EH (cell line): ENCODE measurements at regions not wholly inside any gene's neighbourhood (a gene's known extent, or its start where the extent isn't known, plus 50 kb on each side); places are given as distances from the start of the nearest gene placed in this dataset.
"Not testable (repeated sequence)": the region's sequence is repeated elsewhere in the genome, so short reads cannot be mapped to it uniquely, and the experiment has no call there.

Experiments used
- DNase-seq: peaks from one replicate; pipeline ENCODE4 v3.0.0-alpha.2; 2015; ENCODE audit warnings: low read depth

DNA sequence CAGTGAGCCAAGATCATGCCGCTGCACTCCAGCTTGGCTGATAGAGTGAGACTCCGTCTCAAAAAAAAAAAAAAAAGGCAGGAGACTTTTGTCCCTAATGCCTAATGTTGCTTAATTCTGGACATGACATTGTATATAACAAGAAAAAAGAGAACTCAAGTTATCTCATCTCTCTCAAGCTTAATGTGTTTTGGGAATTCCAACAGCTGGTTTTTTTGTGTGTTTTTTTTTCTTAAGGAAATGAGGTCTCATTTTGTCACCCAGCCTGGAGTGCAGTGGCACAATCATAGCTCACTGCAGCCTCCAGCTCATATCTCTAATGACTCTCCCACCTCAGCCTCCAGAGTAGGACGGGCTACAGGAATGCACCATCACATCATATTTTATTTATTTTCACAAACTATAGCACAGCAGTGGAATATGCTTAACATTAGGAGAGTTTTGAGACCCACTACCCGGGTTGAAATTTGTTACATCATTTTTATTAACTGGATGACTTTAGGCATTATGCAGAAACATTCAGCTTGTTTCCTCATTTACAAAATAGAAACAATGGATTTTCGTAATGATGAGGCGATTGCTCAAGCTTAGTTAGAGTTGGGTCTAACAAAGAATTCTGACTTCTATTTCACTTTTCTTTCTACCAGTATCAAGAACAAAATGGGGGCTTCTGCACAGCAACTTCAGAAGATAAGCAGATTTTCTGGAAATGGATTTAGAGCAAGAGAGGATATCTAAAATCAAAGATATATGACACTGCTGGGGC, 104.1 kb upstream of the BTN3A2 start:
- DNase-seq, result no peak

DNA sequence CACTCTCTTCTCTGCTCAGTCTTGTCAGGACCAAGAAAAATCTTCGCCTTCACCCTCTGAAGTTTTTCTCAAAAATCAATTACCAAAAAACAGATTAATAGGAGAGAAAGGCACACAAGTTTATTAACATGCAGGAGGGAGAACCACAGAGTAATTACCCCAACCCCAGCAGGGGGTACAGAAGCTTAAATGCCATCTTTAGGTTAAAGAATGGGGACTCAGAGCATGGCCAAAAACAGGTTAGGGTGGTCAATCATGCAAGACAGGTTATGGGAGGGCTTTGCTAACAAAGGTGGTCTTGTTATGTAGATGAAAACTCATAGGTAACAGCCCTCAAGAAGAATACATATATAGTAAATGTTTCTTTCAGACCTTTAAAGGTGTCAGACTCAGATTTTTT, 100.5 kb upstream of the BTN3A2 start:
- DNase-seq, result no peak

DNA sequence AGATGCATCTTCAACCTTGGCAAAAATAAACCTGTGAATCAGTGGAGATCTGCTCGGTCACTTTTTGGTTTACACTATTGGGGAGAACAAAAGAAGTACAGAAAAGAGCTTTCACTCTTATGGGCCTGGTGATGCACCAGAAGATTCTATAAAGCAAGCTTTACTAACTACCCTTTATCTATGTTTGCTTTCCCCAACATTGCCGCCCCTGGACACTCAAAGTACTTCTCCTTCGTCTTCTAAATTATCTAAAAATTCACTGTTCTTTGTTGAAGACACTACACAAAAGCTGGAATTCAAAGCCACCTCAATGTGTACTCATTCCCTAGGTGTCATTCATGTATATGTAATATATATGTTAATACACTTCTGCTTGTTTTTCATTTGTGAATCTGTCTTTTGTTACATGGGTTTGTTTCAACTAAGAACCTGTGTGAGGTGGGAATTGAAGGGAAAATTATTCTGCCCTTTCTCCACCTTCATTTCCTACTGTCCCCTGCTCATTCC, 97.9 kb upstream of the BTN3A2 start:
- no peak for DNase-seq

DNA sequence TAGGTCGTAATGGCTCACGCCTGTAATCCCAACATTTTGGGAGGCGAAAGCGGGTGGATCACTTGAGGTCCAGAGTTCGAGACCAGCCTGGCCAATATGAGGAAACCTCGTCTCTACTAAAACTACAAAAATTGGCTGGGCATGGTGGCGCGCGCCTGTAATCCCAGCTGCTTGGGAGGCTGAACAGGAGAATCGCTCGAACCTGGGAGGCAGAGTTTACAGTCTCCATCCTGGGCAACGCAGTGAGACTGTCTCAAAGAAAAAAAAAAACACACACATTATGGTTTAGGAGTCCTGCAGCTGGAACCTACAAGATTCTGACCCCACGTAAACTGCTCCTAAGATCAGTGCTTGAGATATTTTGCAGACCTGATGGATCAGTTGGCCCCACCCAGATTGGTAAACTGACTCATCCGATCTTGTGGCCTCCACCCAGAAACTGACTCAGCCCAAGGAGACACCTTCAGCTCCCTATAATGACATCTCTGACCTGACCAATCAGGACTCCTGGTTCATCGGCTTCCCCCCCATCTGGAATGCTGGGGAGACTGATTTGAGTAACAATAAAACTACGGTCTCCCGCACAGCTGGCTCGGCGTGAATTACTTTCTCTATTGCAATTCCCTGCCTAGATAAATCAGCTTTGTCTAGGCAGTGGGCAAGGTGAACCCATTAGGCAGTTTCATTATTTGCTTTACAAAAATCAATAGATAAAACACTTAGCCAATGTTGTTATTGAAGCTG, 96.2 kb upstream of the BTN3A2 start:
- peak; percentile 58 for DNase-seq

DNA sequence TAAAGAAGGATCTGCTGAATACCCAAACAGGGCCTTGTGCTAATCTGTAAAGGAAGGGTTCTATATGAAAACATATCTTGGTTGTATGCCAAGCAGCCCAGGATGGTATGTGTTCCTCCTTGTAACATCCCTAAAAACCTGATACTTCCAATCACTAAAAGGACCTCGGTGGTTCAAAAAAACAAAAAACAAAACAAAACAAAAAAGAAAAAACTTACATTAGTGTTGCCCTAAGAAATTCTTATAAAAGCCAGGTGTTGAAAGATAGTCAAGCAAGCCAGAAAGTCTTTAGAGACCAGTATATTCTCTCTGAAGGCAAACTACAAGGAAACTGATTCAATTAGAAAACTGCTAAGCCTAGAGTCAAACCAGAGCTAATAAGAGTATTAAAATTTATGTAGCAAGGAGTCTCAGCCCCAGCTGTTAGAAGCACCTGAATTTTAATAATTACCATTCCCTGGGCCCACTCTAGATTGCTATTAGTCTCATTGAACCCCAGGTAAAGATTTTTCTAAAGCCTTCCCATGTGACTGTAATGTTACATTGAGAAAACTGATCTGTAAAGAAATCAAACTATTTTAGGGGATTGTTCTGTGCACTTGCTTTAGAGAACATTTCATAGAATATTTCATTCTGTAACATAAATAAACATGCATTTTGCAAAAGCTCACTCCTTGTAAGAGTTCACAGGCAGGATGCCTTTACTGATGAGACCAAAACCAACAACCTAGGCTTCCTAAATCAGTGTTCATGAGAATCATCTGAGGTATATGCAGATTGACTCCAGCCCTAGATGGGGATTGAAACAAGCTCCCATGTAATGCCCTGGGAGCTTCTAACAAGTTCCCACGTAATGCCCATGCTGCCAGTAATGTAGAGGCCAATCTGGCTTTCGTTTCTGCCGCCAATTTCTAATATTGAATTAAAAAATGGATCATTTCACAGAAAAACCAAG, 95.2 kb upstream of the BTN3A2 start:
- peak; percentile 40 for DNase-seq

DNA sequence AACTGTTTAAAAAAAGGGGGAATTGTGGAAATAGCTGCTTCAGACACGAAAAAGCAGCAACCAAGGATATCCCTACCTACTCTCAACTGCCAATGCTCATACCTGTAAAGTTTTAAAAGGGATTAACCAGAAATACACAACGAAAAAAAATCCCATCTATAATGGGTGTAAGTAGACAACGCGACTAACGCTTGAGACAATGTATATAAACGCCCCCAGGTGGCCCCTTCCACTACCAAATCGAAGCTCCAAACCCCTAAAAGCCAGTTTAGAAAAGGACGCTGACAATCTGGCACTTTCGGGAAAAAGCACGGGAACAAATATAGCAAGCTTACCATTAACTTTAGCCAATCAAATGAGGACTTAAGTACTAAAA, 94.5 kb upstream of the BTN3A2 start:
- no peak for DNase-seq

DNA sequence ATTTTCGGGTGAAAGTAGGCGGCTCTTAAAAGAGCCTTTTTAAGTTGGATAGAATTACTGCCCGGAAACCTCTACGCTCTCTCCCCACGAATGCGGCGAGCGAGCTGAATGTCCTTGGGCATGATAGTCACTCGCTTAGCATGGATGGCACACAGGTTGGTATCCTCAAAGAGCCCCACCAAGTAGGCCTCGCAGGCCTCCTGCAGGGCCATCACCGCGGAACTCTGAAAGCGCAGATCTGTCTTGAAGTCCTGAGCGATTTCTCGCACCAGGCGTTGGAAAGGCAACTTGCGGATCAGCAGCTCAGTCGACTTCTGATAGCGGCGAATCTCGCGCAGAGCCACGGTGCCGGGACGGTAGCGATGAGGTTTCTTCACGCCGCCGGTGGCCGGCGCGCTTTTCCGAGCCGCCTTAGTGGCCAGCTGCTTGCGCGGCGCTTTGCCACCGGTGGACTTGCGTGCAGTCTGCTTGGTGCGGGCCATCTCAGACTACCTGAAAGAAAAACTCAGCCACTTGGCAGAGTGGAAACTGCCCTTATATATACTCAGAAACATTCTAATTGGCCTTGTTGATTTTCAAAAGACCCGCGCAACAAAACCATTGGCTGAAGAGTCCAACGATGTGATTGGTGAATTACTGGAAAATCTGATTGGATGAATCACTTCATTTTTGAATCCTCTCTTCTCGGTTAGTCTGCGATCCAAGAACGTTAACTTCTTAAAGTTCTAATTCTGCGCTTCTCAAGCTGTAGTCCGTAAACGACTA, 93.9 kb upstream of the BTN3A2 start:
- DNase-seq, result peak; percentile 91

DNA sequence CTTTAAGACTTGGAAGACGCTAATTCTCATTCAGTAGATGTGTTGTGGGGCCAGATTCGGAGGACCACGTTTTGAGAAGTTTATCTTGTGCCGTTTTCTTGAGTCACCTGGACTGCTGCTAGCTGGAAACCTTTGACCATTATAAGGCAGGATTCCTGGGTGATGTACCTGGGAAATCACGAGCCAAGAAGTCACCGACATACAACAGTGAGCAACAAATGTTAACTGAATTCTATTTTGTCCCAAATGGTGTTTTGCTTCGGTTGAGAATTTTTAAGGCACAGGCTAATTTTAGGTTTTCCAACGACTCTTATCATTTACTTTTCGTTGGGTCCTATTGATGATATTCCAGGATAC, 93.4 kb upstream of the BTN3A2 start:
- DNase-seq, result no peak

DNA sequence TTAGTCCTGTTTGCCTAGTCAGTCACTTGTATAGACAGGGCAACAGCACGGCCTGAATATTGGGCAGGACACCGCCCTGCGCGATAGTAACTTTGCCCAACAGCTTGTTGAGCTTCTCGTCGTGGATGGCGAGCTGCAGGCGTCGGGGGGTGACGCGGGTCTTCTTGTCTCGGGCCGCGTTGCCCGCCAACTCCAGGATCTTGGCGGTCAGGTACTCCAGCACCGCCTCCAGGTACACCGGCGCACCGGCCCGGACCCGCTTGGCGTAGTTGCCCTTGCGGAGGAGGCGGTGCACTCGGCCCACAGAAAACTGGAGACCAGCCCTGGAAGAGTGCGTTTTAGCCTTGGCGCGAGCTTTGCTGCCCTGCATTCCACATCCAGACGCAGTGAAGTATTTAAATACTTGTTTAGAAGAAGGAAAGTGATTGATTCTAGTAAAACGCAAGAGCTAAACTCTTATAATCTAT, 92.8 kb upstream of the BTN3A2 start:
- peak; percentile 28 for DNase-seq

DNA sequence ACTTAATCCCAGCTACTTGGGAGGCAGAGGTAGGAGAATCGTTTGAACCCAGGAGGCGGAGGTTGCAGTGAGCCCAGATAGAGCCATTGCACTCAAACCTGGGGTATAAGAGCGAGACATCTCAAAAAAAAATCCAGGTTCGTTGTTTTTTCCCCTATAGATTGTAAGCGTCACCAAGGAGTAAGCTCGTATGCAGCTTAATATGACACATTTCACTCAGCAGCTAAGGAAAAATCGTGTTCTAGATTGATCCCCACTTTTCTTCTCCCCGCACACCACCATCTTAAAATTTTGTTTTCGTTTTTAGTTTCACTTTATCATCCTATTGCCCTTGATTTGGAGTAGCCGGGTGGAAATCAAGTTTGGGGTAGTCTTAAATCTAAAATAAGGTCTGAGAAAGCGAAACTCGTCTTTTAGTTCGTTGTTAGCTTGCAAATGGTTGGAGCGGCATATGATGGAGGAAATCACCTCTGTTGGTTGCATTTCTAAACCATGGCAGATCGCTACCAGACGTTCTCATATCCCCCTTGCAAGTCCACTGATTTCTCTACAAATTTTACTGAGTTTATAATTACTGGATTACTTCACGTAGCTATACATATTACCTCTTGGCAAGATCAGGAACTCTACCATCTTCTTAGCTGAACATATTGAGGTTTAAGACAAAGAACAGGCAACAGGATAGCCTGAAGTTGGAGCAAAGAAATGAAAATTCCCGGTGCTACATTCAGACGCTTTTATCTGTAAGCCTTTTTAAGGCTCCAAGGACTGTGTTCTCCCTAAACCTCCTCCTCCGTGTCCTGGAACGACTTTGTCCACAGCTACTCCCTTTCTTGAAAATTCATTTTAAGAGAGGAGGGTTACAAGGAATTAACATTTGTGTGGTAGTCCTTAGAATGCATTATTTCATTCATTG, 91.1 kb upstream of the BTN3A2 start:
- peak; percentile 53 for DNase-seq

DNA sequence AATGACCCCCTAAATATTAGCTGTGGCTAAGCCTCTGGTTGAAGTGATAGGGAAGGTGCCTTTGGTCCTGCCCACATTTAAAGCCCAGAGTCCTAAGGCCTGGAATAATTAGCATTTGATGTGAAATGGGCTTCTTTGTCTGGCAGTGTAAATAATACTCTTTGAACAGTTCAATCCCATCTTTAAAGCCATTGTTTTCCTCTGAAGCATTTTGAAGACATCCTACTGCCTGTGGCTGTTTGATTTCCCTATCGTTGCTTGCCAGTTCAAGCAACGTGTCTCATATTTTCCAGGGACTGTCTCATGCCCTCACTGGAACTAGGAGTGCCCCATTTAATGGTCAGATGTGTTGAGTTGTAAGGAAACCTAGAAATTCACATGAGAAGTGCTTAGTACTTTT, 89.3 kb upstream of the BTN3A2 start:
- no peak for DNase-seq

DNA sequence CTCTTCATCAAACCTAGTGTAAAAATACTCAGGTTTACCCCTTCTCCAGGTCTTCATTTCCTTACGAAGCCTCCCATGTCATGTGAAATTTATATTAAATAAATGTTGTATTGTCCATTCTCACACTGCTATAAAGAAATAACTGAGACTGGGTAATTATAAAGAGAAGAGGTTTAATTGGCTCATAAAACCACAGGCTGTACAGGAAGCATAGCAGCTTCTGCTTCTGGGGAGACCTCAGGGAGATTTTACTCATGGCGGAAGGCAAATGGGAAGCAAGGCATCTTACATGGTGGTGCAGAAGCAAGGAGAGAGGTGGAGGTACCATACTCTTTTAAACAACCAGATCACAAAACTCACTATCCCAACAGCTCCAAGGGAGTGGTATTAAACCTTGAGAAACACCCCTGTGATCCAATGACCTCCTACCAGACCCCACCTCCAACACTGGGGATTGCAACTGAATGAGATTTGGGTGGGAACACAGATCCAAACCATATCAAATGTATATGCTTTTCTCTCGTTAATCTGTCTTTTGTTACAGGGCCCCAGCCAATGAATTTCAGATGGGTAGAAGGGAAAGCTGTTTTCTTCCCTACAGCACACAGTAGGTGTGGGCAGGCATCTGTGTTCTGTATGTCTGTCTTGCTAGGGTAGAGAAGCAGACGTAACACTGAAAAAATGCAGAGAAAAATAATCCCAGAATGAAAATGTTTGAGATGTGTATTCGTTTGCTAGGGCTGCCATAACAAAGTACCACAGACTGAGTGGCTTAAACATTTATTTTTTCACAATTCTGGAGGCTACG, 88.0 kb upstream of the BTN3A2 start:
- DNase-seq, result no peak

DNA sequence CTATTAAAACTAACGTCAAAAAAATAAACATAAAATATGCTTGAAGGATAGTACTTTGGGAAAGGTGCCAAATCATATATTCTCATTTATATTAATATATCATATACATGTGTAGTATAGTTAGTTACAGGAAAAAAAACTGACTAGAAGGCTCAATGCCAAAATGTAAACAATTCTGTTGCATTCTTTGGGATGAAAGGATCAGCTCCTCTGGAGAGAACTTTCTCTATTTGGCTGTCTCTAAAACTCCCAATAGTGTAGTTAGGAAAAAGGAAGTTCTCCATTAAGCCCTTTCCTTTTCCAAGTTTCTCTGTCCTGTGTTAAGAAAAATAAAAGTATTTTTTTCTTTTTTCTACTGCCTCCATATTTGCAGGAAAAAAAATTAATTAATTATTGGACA, 86.5 kb upstream of the BTN3A2 start:
- DNase-seq, result no peak

DNA sequence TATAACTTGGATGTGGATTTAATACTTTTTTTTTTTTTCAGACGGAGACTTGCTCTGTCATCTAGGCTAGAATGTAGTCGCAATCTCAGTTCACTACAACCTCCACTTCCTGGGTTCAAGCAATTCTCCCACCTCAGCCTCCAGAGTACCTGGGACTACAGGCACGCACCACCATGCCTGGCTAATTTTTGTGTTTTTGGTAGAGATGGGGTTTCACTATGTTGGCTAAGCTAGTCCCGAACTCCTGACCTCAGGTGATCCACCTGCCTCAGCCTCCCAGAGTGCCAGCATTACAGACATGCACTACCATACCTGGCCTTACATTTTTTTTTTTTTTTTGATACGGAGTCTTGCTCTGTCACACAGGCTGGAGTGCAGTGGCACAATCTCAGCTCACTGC, 85.6 kb upstream of the BTN3A2 start:
- DNase-seq, result not testable (repeated sequence)

DNA sequence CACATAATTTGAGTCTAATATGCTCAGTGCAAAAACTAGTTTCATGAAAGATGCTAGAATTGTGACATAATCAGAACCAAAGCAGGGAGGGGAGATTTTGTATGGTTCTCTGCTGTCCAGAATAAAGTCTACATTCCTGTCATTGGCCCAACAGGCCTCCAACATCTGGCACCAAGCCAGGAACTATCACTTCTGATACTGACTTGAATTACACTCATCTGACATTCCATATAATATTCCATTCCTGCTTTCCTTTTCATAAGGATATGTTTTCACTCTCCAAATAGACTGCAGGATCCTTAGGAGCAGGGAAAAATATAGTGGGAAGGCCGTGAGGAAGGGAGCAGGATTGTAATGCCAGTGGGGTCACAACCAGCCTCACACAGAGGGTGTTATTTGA, 84.6 kb upstream of the BTN3A2 start:
- DNase-seq, result no peak

DNA sequence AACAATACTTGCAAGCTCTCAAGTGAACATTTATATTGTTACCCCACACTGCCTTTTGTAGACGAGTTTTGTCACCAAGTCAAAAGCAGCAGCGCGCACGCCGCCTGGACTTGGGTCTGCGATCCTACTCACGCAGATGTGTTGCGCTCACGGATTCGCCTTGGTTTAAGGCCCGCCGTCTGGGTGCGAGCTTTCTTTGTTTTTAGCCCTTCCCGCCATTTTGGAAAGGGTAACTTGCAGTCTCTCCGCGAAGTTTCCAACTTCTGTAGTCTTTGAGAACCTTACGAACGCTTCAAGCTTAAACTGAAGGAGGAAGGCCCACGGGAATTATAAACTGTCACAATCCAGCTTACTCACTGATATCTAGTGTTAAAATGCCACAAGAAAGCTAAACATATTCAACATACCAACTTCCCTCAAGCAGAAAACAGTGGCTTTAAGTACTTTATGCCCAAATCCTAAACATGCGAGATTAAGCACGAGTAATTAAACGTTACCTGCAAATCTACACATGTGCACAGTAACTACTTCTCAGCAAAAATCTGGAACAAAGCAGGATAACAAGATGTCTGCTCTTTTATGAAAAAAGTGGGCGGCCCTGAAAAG, 80.4 kb upstream of the BTN3A2 start:
- peak; percentile 71 for DNase-seq

DNA sequence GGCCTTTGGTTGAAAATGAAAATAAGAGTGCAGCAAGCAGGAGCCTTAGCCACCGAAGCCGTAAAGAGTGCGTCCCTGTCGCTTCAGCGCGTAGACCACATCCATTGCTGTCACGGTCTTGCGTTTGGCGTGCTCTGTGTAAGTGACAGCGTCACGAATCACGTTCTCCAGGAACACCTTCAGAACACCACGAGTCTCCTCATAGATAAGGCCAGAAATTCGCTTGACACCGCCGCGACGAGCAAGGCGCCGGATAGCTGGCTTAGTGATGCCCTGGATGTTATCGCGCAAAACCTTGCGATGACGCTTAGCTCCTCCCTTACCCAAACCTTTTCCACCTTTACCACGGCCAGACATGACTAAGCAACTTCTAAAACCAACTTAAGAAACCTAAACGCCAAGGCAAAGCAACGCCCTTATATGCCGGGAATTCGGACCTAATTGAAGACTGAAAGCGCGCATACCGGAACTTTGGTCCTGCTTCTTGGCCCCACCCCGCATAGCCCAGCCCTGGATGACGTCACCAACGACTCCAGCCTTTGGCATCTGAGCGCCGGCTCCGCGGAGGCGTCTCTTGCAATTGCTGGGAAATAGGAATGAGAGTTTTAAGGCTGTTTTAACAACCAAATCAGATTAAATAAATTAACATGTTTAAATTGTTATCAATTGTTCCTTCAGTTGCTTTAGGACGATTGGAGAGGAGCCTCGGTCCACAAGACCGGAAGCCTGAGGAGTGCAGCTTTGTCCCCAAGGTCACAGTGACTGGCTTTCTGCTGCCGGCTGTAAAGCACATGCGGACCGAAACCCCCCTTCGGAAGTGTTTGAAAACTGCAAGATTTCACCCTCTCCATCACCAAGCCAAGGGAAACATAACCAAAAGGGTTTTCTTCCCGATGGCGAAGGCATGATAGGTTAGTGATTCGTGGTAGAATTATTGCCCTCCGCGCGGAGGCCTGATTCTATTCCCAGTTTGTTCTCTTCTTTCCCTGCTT, 79.6 kb upstream of the BTN3A2 start:
- peak; percentile 99 for DNase-seq
